Stimulated activated CD8-positive, alpha-beta memory T cell treated with anti-CD3 and anti-CD28 coated beads, Interleukin-7, amount 100 ng/mL, for 1 hour (primary cell): ENCODE measurements at regions not wholly inside any gene's neighbourhood (a gene's known extent, or its start where the extent isn't known, plus 50 kb on each side); places are given as distances from the start of the nearest gene placed in this dataset.
"Not testable (repeated sequence)": the region's sequence is repeated elsewhere in the genome, so short reads cannot be mapped to it uniquely, and the experiment has no call there.

Source experiments
- DNase-seq, 2 donors: peaks; one replicate each; pipeline ENCODE4 v3.0.0-alpha.2; 2020; ENCODE audit warnings: low read depth in 2 of 2

- no peak for DNase-seq
These were observed 114.3 kb upstream of the KLF12 start for GRCh38 chr13:74248477-74248876.

- DNase-seq, result no peak
These were observed 112.3 kb upstream of the KLF12 start for GRCh38 chr13:74246487-74246886.

GRCh38 chr13:74243637-74244526, 109.7 kb upstream of the KLF12 start:
- no peak for DNase-seq

DNA sequence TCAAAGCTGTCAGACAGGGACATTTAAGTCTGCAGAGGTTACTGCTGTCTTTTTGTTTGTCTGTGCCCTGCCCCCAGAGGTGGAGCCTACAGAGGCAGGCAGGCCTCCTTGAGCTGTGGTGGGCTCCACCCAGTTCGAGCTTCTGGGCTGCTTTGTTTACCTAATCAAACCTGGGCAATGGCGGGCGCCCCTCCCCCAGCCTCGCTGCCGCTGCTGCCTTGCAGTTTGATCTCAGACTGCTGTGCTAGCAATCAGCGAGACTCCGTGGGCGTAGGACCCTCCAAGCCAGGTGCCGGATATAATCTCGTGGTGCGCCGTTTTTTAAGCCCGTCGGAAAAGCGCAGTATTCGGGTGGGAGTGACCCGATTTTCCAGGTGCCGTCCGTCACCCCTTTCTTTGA, 107.1 kb upstream of the KLF12 start:
- not testable (repeated sequence) for DNase-seq

DNA sequence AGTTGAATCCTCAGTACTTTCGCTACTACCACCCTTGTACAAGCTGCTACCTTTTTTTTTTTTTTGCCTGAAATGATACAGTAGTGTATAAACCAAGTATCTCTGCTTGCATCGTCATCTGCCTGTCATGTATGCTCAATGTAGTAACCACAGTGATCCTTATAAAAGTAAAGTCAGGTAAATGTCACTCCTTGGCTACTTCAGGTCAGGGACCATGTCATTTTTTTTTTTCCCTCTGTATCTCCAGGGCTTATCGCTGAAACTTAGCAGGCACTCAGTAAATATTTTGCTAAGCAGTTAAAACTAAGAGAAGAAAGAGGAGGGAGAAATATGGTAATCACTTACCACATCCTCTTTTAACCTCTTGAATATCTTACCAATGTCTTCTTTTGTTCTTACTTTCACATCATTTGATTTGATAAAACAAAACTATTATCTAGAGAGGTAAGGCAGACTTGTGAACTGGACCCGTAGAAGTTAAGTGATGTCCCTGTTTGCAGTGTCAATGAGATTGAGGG, 96.8 kb upstream of the KLF12 start:
- no peak for DNase-seq

DNA sequence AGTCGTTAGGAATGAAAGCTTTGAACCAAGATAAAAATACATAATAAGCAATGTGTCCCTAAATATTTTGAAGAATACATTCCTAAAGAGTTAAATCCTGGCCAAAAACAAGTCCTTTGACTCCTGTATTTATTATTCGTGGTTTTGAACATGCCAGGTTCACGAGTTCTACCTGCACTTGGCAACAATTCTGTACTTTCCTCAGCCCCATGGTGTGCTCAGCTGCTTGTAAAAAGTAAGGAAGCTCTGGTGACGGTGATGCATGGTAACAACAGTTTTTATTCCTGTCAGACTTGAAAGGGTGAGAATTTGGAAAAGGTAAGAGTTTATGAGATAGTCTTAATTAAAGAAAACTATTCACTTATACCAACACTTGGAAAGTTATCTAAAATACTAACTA, 95.0 kb upstream of the KLF12 start:
- DNase-seq, result no peak

- DNase-seq, result no peak
These were observed 93.4 kb upstream of the KLF12 start for GRCh38 chr13:74227476-74228158.

DNA sequence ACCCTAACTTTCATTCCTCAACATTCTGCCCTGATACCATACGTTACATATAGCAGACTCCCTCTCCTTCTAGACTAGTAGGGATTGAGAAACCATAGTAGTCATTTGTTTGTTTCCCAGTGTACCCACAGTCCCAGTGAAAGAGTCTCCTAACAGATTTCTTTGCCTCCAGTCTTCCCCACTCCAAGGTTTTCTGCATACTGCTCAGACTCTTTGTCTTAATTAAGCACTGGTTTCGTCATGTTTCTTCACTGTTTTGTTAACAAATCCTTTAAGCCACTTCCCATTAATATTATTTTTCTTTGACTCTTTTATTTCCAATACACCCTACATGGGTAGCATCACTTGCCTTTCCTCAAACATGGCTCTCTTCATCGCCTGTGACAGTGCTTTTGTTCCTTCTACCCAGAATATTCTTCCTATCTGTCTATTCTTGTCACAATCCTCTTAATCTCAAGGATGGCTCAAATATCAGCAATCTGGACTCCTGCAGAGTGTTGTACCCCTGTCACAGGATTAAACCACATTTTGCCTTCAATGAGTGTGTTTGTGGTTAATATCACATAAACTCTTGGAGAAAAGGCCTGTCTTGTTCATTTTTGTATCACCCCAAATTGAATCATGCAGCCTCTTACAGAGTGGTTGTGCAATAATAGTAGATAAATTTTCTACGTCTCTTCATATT, 92.7 kb upstream of the KLF12 start:
- DNase-seq, result no peak

- no peak for DNase-seq
These were observed 87.5 kb upstream of the KLF12 start for GRCh38 chr13:74221752-74222151.

DNA sequence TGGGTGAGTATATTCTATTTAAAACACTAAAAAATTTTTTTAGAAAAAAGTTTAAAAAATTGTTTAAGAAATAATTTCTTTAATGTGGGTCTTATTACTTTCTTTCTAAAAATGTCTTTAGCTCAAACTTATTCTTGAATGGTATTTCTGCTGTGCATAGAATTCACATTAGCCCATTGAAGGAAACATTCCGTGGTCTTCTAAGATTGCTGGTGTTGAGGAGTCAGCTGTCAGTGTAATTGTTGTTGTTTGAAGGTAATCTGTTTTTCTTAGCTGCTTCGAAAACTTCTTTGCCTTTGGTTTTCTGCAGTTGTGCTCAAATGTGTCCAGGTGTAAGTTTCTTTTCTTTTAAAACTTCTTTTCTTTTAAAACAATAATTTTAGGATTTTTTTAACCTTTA, 85.4 kb upstream of the KLF12 start:
- no peak for DNase-seq

- DNase-seq, result no peak
These were observed 84.1 kb upstream of the KLF12 start for GRCh38 chr13:74218291-74218690.

GRCh38 chr13:74217811-74218210, 83.6 kb upstream of the KLF12 start:
- no peak for DNase-seq

DNA sequence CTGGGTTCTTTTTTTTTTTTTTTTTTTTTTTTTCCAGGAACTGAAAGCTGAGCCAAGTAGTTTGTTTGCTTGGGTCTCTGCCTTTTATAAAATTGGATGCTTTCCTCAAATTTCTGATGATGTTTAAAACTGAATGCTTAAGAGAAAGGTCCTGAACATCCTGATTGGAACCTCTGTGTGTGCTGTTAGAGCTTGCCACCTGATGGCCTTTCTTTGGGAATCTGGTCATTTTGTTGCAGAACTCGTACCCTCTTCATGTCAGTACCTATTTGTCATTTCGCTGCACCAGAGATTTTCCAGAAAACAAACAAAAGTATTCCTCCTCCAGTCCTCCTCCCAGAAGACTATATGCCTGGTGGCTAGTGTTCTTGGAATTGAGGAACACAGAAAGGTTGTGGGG, 81.2 kb upstream of the KLF12 start:
- no peak for DNase-seq

- DNase-seq, result no peak
These were observed 80.1 kb upstream of the KLF12 start for GRCh38 chr13:74214321-74214720.

DNA sequence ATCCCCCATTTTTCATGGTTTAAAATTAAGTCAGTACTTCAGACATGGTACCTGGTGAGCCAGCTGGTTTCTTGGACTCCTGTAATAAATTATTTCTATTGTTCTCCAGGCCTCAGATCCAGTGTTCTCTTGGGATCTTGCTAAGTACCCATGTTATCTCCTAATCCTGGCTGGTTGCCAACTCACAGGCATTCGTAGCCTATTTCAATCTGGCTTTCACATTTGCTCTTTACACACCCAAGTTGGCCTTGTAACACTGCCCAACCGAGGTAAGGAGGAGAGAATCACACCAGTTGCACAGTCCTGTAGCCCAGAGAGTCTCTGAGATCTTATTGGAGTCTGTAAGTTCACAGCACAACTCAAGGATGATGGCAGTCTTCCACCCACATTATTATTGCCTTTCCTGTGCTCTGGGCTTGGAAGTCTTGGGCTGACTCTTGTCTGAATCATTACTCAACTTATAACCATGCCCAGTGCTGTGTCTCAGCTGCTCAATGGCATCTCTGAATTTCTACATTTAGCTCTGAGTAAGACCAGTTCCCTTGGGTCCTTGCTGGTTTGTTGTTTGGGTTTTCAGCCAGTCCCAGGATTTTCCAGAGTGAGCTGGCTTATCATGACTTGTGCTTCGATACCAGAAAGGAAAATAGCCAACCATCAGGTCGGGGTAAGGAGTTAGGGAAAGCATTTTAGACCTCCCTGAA, 76.6 kb upstream of the KLF12 start:
- no peak for DNase-seq

- DNase-seq, result no peak
These were observed 72.7 kb upstream of the KLF12 start for GRCh38 chr13:74206855-74207254.

DNA sequence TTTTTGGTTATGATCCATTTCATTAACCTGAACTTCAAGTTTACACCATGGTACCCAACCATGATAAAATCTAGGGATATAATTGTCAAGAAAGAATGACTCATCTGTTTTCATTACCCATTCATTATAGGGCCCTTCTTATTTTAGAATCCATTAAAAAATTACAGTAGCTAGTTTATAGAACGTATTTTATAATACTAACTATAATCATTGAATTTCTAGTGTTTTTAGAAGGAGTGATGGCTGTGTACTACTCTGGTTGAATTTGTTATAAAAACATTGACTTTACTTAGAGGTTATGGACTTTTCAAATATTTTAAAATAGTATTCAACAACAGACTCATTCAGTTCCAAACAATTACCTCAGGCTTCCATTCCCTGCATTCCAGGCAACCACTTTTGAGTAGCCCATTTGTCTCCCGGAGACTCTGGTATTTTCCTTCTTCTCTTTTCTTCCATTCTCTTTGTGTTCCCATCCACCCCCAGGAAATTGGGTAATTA, 71.9 kb upstream of the KLF12 start:
- DNase-seq, result no peak

- no peak for DNase-seq
These were observed 71.1 kb upstream of the KLF12 start for GRCh38 chr13:74205313-74205690.

GRCh38 chr13:74204602-74205312, 70.6 kb upstream of the KLF12 start:
- DNase-seq, result no peak

GRCh38 chr13:74203576-74203975, 69.4 kb upstream of the KLF12 start:
- DNase-seq, result no peak
